Superior temporal gyrus (tissue), 1 donor: ENCODE measurements at regions not wholly inside any gene's neighbourhood (a gene's known extent, or its start where the extent isn't known, plus 50 kb on each side); places are given as distances from the start of the nearest gene placed in this dataset.

Experiments
- DNase-seq: peaks from one replicate; pipeline ENCODE4 v3.0.0-alpha.2; 2016; ENCODE audit errors: extremely low spot score

DNA sequence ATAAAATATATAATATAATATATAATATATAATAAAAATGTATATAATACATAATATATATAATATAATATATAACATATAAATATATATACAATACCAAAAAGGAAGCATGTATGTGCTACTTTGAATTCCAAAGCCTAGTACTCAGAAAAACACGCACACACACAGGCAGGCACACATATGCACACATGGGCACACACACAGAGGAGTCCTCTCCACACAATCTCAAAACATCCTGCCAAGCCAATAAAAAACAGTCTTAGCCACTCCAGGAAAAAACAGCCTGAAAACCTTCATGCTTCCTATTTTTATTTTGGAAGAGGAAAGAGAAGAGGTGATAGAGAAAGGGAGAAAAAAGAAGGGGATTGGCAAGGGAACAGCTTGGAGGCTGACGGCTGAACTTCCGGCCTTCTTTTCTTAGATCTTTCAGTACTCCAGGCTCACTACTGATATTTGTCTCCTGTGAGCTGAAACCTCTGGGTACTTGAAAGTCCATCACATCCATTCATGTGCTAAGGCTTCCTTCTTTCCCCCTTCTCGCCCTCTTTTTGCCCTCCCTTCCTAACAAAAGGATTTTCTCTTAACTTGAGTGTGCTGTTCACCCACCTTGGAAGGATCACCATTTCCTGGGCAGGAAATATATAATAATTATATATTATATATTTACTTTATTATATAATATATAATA is 394.2 kb downstream of the NUAK1 start:
- no peak for DNase-seq

DNA sequence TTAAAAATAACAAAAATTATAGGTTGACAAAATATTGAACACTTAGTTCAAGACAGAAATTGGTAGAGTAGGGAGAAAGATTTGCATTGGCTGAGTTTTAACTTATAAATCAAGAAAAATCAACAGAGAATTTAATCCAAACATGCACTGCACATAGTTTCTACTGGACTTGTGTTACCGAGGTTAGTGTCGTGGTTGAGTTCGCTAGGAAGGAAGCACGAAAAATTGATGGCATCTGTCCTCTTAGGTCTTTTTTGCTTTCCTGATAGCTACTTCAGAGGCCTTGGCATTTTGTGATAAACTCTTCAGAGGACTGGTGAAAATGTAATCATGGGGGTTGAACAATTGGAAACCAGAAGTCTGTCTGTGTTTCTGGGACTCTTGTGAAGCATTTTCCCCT is 392.9 kb downstream of the NUAK1 start:
- DNase-seq, result no peak

- DNase-seq, result peak; percentile 75
These were observed 389.8 kb downstream of the NUAK1 start for GRCh38 chr12:105748806-105749600.

DNA sequence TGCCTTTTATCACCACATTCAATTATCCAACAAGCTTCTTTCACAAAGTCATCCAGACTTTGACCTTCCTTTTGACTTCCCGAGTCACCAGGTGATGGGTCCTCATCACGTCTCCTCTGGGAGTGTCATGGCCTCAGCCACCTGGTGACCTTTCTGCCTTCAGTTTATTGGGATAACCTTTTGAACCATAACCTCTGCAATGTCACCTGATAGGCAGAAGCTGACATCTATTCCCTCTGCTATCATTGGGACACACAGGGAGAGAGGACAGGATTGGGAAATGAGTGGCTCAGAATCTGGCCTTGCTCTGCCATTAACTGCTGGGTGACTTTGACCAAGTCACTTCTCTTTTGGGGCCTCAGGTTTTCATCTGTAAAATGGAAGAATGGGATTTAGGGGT is 388.7 kb downstream of the NUAK1 start:
- no peak for DNase-seq

DNA sequence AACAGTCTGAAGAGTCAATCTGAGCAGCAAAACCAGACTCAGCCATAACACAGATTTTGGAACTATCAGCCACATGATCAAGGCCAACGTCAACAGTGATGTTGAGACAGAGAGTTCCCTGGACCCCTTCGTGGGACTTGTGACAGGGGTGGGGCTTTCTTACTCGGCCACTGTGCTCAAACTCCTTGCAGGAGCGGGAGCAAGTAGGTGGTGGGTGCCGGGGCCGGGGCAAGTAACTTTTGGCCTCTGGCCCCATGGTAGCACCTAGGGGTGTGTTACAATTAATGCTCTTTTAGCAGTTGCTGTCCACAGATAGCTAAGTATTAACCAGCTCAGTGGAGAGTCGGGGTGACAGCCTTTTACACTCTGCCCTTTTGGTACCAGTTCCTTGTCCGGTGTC is 384.4 kb downstream of the NUAK1 start:
- no peak for DNase-seq

DNA sequence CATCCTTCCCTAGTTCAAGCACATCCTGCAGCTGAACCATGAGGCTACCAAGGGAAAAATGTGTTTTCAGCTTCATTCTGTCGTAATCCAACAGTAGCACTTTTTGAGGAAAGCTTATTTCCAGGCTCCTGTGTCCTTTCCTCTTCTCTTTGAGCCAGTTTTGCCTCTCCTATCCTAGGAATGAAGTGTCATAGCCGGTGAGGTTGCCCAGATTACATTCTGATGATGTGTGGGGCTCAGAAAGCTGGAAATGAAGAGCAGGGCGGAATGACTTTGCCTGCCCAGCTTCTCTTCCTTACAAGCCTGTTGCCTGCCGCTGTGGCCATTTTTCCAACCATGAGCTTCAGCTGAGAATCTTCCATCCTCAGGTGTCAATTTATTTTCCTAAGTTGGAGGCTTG is 381.8 kb downstream of the NUAK1 start:
- no peak for DNase-seq

- no peak for DNase-seq
These were observed 379.6 kb downstream of the NUAK1 start for GRCh38 chr12:105759149-105759548.

DNA sequence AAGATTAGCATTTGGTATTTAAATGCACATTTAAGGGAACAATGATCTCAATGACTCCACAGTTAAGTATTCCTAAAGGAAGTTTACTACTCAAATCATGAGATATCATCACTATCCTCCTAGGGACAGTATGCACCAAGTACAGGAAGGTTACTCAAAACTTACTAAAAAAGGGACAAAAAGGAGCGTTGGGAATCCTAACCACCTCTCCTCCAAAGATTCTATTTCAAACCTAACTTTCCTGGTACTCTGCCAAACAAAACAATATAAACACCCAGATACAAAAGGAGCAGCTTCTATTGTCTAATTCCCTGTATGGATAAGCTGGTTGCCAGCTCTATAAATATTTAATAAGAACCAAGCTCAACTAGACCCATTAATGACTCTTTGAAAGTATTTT is 377.7 kb downstream of the NUAK1 start:
- DNase-seq, result no peak

- no peak for DNase-seq
These were observed 374.4 kb downstream of the NUAK1 start for GRCh38 chr12:105764216-105764835.

- DNase-seq, result no peak
These were observed 373.4 kb downstream of the NUAK1 start for GRCh38 chr12:105765053-105766014.

GRCh38 chr12:105766029-105766428 is 372.7 kb downstream of the NUAK1 start:
- no peak for DNase-seq

GRCh38 chr12:105769486-105769885 is 369.3 kb downstream of the NUAK1 start:
- no peak for DNase-seq

DNA sequence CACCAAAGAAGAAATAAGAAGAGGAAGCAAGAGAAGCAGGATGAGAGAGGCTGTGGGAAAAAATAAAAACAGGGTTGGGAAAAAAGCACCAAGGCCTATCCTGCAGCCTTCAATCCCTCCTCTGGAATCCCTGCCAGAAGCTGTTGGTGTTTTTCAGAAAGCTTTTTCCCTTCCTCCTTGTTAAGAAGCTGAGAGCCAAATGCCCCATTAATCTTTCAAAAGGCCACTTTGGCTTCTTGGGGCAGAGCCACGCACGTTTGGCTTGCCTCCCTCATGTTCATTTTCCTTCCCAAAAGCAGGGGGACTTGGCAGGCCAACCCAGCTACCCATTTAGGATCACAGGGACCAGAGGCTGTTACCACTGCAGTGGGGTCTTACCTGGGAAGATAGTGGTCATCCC is 365.3 kb downstream of the NUAK1 start:
- DNase-seq, result peak; percentile 43

GRCh38 chr12:105774037-105774436 is 364.7 kb downstream of the NUAK1 start:
- no peak for DNase-seq

- DNase-seq, result no peak
These were observed 363.4 kb downstream of the NUAK1 start for GRCh38 chr12:105775343-105775742.

GRCh38 chr12:105783983-105784947 is 354.5 kb downstream of the NUAK1 start:
- DNase-seq, result peak; percentile 17

DNA sequence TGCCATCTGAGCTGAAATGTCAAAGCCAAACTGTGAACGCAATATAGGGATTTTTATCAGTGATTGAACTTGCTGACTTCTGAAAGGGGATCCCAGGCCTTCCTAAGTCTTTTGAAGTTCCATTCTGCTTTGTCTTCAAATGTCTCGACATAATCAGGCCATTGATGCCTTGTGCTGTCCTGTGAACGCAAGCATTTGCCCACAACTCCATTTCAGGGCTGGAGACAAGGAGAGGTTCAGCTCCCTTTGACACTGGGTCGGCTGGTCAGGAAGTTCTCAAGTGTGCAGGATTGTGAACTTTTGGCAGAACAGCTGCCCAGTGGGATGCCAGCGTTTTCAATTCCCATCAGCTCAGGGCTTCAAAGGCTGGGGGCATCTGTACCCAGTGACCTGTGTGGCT is 345.3 kb downstream of the NUAK1 start:
- no peak for DNase-seq

DNA sequence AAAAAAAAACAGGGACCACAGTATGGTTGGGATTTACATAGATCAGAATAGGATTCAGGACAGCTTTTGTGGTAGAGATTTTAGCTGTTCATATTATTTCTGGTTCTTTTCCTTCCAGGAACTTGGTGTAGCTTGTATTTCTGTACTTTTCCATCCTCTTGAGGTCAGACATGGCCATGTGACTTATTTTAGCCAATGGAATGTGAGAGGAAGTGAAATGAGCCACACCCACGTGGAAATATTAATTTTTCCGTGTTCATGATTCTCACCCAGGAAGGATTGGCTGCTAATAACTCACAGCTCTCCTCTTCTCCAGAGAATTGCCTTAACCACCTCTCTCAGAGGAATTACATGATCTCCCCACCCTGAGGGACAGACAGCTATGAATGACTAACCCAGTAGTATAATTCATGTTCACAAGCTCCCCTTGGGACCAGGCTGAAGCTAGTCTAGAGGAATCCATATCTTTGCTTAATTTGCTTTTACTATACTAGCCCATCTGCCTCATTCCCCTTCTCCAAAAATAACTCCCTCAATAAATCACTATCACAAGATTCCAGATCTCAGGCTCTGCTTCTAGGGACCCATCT is 340.4 kb downstream of the NUAK1 start:
- DNase-seq, result no peak

DNA sequence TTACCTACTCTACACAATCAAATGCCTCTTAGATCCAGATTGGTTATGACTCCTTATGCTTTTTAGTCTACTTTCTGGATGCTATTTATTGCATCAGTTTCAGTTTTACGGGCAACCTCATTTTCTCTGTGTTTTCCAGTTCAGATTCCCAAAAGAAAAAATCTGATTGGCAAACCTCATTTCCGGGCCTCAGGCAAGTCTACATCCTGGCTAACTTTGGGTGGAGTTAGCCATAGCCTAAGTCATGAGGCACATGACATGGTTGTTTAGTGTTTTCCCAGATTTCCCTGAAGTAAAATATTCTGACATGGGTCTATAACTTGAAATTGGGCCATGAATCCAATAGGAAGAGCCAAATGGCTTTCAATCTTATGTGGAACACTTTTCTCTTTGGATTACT is 339.7 kb downstream of the NUAK1 start:
- DNase-seq, result no peak

GRCh38 chr12:105801351-105801750 is 337.4 kb downstream of the NUAK1 start:
- DNase-seq, result no peak
